CD4-positive, alpha-beta T cell (primary cell): ENCODE measurements at regions not wholly inside any gene's neighbourhood (a gene's known extent, or its start where the extent isn't known, plus 50 kb on each side); places are given as distances from the start of the nearest gene placed in this dataset.

Experiments
- ATAC-seq: fragments of 200-7000 bp; cut with Tn5 transposase; one replicate; pipeline ENCODE4 v1.10.0; 2022; ENCODE audit warnings: mild to moderate bottlenecking; ENCODE audit not compliant: poor library complexity
- CTCF ChIA-PET: fragments of 350-600 bp; sonication (Branson Sonifier 250); formaldehyde crosslinking; loops from one replicate; lab custom pipeline; 2021; ENCODE audit warnings: antibody characterized with exemption, inconsistent platforms; lab: Charles Lee
- POLR2A ChIA-PET: fragments of 350-600 bp; sonication (Branson Sonifier 250); formaldehyde crosslinking; loops from one replicate; lab custom pipeline; 2021; ENCODE audit warnings: antibody characterized with exemption, inconsistent platforms; lab: Charles Lee
- DNase-seq, 14 experiments: peaks; one replicate each; pipeline ENCODE4 v3.0.0-alpha.2; 2013 to 2020; ENCODE audit warnings: mixed read lengths in 2 of 14
- H3K27ac ChIP-seq, 2 donors: one replicate each; pipeline versions ENCODE4 v1.5.1 to v1.7.0; 2013; ENCODE audit warnings: low read length in 2 of 2, low read depth in 1 of 2, mild to moderate bottlenecking in 1 of 2
- H3K27me3 ChIP-seq, 2 experiments: 1 replicate in 1 of 2; 2 replicates in 1 of 2; pipeline versions ENCODE4 v1.6.1 to v1.7.0; 2013; ENCODE audit warnings: low read length in 2 of 2, control low read depth in 1 of 2, mild to moderate bottlenecking in 1 of 2, moderate library complexity in 1 of 2; ENCODE audit not compliant: insufficient read depth in 2 of 2, control insufficient read depth in 1 of 2
- H3K36me3 ChIP-seq: one replicate; pipeline ENCODE4 v1.6.1; 2013; ENCODE audit warnings: low read length, control low read depth; ENCODE audit not compliant: insufficient read depth
- H3K4me1 ChIP-seq: one replicate; pipeline ENCODE4 v1.6.1; 2013; ENCODE audit warnings: low read length, control low read depth; ENCODE audit not compliant: insufficient read depth
- H3K4me3 ChIP-seq: one replicate; pipeline ENCODE4 v1.5.1; 2013; ENCODE audit warnings: mild to moderate bottlenecking, low read length, moderate library complexity
- H3K9me3 ChIP-seq, 2 experiments: 1 replicate in 1 of 2; 2 replicates in 1 of 2; pipeline versions ENCODE4 v1.6.1 to v1.7.0; 2013; ENCODE audit warnings: low read length in 2 of 2, mild to moderate bottlenecking in 2 of 2, control low read depth in 1 of 2, moderate library complexity in 1 of 2; ENCODE audit not compliant: control insufficient read depth in 1 of 2, insufficient read depth in 1 of 2
- H3K27ac Mint-ChIP-seq: one replicate; pipeline ENCODE4 v1.8.0; 2020; ENCODE audit warnings: mixed read lengths
- H3K27me3 Mint-ChIP-seq: one replicate; pipeline ENCODE4 v1.8.0; 2021; ENCODE audit warnings: mixed read lengths
- H3K36me3 Mint-ChIP-seq: one replicate; pipeline ENCODE4 v1.8.0; 2021; ENCODE audit warnings: low read depth, mixed read lengths
- H3K4me1 Mint-ChIP-seq: one replicate; pipeline ENCODE4 v1.8.0; 2021; ENCODE audit warnings: low read depth, mixed read lengths
- H3K4me3 Mint-ChIP-seq: one replicate; pipeline ENCODE4 v1.8.0; 2020; ENCODE audit warnings: mild to moderate bottlenecking, mixed read lengths
- H3K9me3 Mint-ChIP-seq: one replicate; pipeline ENCODE4 v1.8.0; 2020; ENCODE audit warnings: mixed read lengths
- CTCF ChIP-seq: fragments of 200-600 bp; IDR thresholded peaks from one replicate; pipeline ENCODE4 v1.8.0; 2022; ENCODE audit warnings: antibody characterized with exemption, mild to moderate bottlenecking
- intact Hi-C, 2 experiments: fragments of 100-400 bp; cut with DNase I in 1 of 2; cut with micrococcal nuclease in 1 of 2; formaldehyde crosslinking; loops; one replicate each; pipeline versions ENCODE4 v1.15.1 to v1.9.0; 2023 to 2025; cut with DNase I, micrococcal nuclease

DNA sequence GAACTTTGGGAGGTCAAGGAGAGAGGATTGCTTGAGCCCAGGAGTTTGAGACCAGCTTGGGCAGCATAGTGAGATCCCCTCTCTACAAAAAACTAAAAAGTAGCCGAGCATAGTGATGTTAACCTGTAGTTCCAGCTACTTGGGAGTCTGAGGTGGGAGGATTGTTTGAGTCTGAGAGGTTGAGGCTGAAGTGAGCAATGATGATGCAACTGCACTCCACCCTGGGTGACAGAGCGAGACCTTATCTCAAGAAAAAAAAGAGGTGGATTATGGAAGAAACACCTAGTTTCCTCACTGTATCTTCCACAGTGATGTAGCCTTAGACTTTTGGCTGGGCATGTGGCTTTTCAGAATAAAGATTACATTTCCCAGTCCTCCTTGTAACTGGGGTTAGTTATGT lies 237.2 kb upstream of the SPRED2 start:
- no peak for DNase-seq
- no peak overlapping the region for H3K27ac Mint-ChIP-seq
- no peak overlapping the region for H3K4me3 Mint-ChIP-seq
- no peaks in the 10 kb centered on the region for H3K4me1 ChIP-seq
- intact Hi-C loops = no loop called here
- ATAC-seq = no peak
- H3K27me3 ChIP-seq = peaks cover 0 to 3% of the 10 kb centered on the region in 2 experiments
- TF ChIP-seq CTCF = no peak
- no peaks in the 10 kb centered on the region for H3K4me1 Mint-ChIP-seq
- no peak overlapping the region for H3K4me3 ChIP-seq
- no peaks in the 10 kb centered on the region for H3K36me3 Mint-ChIP-seq
- H3K27ac ChIP-seq = no peak overlapping the region
- peaks cover 5% of the 10 kb centered on the region for H3K9me3 Mint-ChIP-seq
- peaks cover 14 to 15% of the 10 kb centered on the region in 2 experiments for H3K9me3 ChIP-seq
- H3K27me3 Mint-ChIP-seq = no peaks in the 10 kb centered on the region
- ChIA-PET POLR2A (no interaction called here), CTCF (no interaction called here)
- no peaks in the 10 kb centered on the region for H3K36me3 ChIP-seq

GRCh38 chr2:65668744-65669143 lies 236.3 kb upstream of the SPRED2 start:
- TF ChIP-seq CTCF = no peak
- Histone ChIP-seq H3K4me1 (no peaks in the 10 kb centered on the region), H3K27ac (no peak overlapping the region), H3K27me3 (peaks cover 0 to 3% of the 10 kb centered on the region in 2 experiments), H3K36me3 (no peaks in the 10 kb centered on the region), H3K4me3 (no peak overlapping the region), H3K9me3 (peaks cover 14 to 15% of the 10 kb centered on the region in 2 experiments)
- POLR2A ChIA-PET = no interaction called here
- Mint-ChIP-seq H3K4me3 (no peak overlapping the region), H3K4me1 (no peaks in the 10 kb centered on the region), H3K9me3 (peaks cover 5% of the 10 kb centered on the region), H3K27ac (no peak overlapping the region), H3K27me3 (no peaks in the 10 kb centered on the region), H3K36me3 (no peaks in the 10 kb centered on the region)
- DNase-seq = no peak
- intact Hi-C loops = no loop called here
- CTCF ChIA-PET = no interaction called here
- no peak for ATAC-seq

- H3K9me3 ChIP-seq = peaks cover 14 to 15% of the 10 kb centered on the region in 2 experiments
- H3K4me1 Mint-ChIP-seq = no peaks in the 10 kb centered on the region
- no peaks in the 10 kb centered on the region for H3K36me3 ChIP-seq
- DNase-seq (no peak), ATAC-seq (no peak)
- peaks cover 8% of the 10 kb centered on the region for H3K27me3 Mint-ChIP-seq
- POLR2A ChIA-PET = no interaction called here
- intact Hi-C loops = no loop called here
- CTCF ChIA-PET = interaction anchor here (0.9 kb wide), 1 partner anchor 15 kb away, joined by 3 read pairs; no protein-coding TSS in a partner anchor
- H3K4me3 ChIP-seq = no peak overlapping the region
- no peak overlapping the region for H3K27ac ChIP-seq
- no peak overlapping the region for H3K4me3 Mint-ChIP-seq
- peaks cover 0 to 3% of the 10 kb centered on the region in 2 experiments for H3K27me3 ChIP-seq
- H3K9me3 Mint-ChIP-seq = peaks cover 5% of the 10 kb centered on the region
- no peak overlapping the region for H3K27ac Mint-ChIP-seq
- H3K4me1 ChIP-seq = no peaks in the 10 kb centered on the region
- no peaks in the 10 kb centered on the region for H3K36me3 Mint-ChIP-seq
- no peak for TF ChIP-seq CTCF
Measured at GRCh38 chr2:65666156-65666725, 233.8 kb upstream of the SPRED2 start.
